Activated naive CD4-positive, alpha-beta T cell treated with Interleukin-2 at 50 U/mL for 16 hours (primary cell): ENCODE measurements at regions not wholly inside any gene's neighbourhood (a gene's known extent, or its start where the extent isn't known, plus 50 kb on each side); places are given as distances from the start of the nearest gene placed in this dataset.
A peak's percentile ranks its signal among the peaks of the same experiment; 100 is the strongest.
"Not testable (repeated sequence)": the region's sequence is repeated elsewhere in the genome, so short reads cannot be mapped to it uniquely, and the experiment has no call there.

Experiments used
- DNase-seq: peaks from one replicate; pipeline ENCODE4 v3.0.0-alpha.2; 2020

DNA sequence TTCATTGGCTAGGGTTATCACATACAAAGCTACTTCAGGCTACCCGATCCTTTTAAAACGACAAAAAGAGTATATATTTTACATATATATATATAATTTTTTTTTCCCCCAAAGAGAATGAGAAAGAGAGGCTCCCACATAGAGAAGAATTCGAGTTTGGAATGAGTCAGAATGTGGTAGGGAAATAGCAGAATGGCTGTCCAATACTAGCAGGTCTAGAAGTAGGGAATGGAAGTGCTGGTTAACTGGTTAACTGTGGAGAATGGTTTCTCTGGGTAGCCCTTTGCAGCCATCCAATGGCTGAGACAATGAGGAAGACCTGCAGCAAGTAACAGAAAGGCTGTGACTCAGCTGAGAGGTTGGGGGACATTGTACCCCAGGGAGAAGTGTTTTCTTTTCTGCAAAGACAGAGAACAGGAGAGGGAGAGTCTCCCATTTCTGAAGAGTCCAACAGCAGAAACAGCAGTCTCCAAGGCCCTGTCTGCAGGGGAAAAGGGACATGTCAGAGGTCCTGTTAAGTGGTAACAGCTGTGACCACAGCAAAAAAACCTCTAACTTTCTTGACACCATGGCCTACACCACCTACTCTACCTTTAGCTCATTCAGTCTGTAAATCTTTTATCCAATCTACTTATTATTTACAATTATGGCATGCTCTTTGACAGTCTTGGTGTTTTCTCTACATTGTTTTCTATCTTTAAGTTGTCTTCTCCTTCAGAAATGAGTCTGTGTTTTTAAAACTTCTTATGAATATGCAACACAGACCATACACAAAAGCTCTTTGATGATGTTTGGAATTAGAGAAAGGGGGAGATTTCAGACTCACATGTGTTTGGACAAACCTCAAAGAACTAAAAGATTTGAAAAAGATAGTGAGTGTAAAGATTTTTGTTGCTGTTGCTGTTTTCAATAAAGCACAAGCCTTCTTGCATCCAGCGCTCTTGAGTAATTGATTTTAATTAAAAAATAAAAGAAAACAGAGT, 116.1 kb upstream of the SLC7A14 start:
- DNase-seq, result no peak

DNA sequence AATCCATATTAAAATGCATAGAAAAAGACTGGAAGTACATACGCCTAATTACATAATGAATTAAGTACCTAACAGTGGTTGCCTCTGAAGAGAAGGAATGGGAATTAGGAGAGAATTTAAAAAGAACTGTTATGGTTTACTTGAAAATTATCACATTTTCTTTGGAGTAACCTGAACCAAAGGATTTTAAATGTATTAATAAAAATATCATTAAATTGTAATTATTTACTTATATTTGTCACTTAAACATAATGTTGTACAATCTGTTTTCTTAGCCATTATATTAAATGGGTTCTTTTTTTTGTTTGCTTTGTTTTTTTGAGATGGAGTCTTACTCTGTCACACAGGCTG, 114.2 kb upstream of the SLC7A14 start:
- DNase-seq, result no peak

DNA sequence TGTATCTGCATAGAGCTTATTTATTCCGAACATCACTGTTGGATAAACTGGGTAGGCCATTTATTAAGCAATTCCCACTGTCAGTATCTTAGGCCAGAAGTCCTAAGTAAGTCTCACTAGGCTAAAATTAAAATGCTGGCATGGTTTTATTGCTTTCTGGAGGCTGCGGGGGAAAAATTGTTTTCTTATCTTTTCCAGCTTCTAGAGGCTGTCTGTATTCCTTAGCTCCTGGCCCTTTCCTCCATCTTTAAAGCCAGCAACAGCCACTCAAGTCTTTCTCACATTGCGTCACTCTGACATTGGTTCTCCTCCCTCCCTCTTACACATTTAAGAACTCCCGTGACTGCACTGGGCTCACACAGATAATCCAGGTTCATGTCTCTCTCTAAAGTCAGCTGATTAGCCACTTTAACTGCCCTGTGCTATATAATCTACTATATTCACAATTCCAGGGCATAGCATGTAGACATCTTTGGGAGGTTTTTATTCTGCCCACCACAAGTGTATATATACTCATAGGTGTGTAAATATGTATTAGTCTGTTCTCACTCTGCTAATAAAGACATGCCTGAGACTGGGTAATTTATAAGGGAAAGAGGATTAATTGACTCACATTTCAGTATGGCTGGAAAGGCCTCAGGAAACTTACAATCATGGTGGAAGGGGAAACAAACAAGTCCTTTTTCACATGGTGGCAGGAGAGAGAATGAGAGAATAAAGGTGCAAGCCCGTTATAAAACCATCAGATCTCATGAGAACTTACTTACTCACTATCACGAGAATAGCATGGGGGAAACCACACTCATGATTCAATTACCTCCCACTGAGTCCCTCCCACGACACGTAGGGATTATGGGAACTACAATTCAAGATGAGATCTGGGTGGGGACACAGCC, 113.5 kb upstream of the SLC7A14 start:
- no peak for DNase-seq

DNA sequence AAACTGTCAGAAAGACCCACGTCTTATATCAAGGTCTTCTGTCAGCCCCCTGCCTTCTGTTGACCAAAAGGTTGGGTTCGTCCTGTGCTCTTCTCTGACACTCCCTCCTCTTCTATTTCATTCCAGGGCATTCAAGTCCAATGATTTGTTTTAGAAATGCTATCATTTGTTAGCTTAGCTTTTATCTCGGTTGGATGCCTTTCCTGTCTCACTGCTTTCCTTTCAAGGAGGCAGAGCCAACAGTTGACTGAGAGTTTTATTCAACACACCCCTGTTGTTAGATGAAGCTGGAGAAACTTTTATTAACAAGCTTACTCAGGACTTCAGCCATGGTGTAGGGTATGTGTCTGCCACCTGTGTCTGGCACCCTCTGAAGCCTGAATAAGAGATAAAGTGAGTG, 112.0 kb upstream of the SLC7A14 start:
- DNase-seq, result no peak

DNA sequence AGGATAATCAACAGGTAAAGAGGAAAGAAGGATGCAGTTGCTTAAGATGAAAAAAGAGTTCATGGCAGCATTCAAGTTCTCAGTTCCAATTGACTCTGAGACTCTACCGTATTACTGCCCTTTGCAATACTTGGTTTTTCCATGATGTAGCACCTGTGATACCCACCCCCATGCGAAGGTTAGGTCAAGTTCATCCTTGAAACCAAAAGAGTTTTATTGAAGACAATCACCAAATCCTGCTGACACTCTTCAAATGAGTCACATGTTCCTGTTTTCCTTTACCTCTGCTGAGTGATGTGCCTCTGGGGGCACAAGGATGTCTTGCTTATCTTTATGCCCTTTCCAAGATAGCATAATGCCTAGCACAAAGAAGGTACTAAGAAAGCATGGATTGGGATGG, 111.3 kb upstream of the SLC7A14 start:
- DNase-seq, result no peak

DNA sequence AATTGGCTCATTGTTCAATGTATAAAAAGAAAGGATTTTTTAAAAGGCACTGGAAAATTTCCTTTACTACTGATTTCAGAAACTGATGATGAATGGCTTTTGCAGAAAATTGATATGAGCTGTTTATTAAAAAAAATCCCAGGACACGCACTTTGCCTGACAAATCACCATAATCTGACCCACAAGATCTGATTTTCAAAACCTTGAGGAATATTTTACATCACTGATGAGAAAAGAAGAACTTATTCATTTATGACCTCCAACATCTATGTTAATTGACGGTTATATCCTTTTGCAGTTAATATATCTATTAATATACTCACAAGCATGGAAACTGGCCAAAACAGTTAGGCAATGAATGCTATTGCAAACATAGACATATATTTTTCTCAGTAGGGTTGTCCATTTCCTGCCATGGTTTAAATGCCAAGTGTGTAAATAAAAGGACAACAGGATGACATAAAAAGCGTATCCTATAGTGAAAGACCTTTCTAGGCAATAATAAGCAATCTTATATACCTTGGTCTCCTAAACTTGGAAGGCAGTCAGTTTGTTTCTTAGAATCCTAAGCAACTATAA, 109.7 kb upstream of the SLC7A14 start:
- DNase-seq, result no peak

DNA sequence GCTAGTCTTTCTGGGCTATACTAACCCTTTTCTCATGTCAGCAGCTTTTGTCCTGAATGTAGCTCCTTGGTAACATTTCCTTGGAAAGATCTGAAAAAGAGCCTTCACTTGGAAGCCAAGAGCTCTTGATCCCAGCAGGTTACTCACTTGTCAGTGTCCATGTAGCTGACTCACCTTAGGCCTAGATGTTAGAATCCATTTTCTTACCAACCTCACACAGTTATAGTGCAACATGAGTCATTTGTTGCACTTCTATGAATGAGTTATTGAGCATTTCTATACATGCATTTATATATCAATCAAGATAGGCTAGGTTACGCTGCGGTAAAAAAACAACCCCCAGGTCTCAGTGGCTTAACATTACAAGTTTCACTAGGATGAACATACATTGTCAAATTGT, 106.8 kb upstream of the SLC7A14 start:
- no peak for DNase-seq

DNA sequence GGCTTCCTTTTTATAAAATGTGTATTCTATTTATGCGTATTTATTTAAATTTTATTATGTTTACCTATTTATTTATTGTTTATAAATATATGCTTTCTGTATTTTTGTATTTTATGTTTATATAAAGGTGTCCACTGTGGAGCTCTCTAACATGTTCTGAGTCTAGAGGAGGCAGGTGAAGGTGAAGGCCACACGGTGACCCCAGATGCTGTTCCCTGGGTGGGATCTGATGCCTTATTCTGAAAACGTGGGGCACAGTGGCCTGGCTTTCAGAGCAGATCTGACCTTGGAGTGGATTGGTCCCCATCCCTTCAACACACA, 104.7 kb upstream of the SLC7A14 start:
- DNase-seq, result no peak

DNA sequence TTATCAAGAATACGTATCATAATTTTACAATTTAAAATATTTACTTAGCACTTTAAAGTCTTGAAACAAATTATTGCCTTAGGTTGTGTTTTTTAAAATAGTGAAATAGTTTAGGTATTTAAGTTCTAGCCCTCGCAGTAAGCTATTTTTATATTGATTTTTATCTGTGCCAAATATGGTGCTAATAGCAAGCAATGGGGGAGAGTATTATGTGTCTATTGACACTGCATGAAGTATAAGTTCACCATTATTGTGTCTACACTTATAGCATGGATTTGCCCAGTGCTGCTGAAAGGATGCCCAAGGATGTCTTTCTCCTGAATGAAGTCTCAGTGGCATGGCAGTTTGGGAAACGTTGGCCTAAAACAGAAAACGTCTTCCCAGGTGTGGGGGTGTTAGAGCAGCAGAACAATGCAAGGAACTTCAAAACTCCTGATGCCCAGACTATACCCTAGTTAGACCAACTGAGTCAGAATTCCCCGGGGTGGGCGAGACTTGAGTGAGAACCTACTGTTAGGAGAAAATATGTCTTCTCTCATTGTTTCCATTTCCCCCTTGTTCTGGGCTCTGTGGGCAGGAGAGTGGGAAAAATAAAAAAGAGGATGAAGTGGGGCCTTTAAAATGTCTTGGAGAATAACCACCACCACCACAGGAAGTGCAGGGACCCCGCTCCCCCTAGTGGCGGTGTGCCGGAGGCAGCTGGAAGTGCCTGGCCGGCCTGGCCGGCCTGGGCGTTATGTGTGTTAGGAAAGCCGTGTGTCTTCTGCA, 104.2 kb upstream of the SLC7A14 start:
- DNase-seq, result peak; percentile 24

DNA sequence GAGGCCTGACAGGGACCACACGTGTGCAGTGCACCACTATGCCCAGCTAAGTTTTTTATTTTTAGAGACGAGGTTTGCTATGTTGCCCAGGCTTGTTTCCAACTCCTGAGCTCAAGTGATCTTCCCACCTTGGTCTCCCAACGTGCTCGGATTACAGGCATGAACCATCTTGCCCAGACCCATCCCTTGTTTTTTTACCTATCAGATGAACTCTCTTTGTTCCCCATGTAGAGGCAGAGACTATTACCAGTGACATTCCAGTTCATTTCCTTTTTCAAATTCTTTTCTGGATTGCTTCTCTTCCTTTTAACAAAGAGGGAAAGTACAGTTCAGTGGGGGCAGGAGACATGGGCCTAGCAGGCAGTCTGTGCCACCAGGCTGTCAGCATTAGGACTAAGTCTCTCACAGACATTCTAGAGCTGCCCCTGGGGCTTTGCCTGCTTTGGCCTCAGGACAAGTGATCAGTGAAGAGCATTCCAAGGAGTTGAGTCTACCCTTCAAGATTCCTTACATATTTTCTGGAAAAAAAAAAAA, 103.5 kb upstream of the SLC7A14 start:
- DNase-seq, result no peak

DNA sequence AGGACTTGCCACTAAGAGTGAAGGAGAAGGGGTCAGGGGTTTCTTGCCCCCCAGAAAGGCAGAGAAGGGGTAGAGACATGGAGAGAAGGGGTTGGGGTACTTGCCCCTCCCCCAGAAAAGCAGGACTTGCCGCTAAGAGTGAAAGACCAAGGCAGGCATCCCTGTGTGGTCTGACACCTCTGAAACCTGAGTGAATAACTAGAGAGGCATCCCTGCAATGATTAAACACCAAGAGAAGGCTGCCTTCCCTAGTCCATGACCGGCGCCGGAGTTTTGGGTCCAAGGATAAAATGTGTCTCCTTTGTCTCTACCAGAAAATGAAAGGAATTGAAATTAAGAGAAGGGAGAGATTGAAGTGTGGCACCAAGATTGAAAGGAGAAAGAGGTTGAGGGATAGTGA, 102.3 kb upstream of the SLC7A14 start:
- not testable (repeated sequence) for DNase-seq

DNA sequence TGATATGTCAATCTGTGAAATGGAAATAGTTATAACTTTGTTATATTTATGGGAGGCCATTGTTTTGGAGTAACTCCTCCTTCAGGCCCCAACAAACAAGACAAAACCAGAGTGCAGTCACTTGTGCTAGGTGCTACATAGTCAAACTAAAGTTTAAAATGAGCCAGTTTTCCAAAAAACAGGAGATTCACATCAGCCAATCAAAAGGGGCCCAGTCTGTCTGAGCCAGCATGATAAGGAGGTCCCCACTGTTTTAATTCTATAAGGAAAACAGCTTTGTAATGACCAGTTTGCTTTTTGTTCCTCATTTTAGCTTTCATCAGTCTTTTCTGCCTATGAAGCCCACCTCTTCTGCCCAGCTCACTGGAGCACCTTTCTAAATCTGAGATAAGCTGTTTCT, 94.7 kb upstream of the SLC7A14 start:
- DNase-seq, result no peak

DNA sequence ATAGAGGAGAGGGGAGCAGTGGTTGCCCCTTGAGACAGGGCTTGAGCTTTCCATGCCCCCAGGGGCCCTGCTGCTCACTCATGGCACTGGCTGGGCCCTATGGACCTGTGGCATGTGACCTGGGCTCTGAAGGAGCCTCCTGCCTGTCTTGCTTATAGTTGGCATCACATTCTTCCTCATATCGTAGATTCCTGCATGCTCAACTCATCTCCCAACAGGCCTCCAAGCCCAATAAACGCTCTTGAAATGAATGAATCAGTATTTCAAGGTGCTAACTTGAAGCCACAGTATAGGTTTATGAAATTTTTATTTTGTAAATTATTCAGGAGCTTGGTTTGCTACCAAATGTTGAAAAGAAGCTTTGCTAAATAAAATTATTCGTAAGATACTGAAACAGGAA, 93.3 kb upstream of the SLC7A14 start:
- no peak for DNase-seq

DNA sequence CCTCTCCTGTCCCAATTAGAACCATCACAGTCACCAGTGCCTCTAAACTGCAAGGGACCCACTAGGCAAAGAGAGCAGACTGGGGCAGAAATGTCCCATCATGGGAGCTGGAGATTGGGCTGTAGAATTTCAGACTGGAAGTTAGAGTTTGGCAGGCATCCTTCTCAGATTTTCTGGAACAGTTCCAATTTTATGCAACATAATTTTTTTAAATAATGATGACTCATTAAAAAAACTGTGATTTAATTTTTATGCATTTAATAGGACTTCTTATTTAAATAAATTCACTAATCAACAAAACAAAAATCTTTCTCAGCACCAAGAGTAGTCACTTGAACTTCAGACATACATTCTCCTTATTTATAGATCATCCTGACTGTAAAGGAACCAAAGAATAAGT, 84.6 kb upstream of the SLC7A14 start:
- no peak for DNase-seq

DNA sequence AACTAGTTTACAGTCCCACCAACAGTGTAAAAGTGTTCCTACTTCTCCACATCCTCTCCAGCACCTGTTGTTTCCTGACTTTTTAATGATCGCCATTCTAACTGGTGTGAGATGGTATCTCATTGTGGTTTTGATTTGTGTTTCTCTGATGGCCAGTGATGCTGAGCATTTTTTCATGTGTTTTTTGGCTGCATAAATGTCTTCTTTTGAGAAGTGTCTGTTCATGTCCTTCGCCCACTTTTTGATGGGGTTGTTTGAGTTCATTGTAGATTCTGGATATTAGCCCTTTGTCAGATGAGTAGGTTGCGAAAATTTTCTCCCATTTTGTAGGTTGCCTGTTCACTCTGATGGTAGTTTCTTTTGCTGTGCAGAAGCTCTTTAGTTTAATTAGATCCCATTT, 77.1 kb upstream of the SLC7A14 start:
- DNase-seq, result not testable (repeated sequence)

DNA sequence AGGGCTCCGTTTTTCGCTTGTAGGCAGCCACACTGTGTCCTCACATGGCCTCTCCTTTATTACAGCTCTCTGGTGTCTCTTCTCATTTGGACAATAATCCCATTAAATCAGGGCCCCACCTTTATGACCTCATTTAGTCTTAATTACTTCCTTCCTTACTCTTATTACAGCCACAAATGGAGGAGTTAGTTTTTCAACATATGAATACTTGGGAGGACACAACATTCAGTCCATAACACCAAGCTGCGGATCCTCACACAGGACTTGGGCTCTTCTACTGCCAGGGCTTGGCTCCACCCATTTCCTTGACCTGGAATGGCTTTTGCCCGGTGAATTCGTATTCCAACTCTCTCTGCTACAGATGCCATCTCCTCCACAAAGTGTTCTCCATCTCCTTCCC, 74.3 kb upstream of the SLC7A14 start:
- no peak for DNase-seq

DNA sequence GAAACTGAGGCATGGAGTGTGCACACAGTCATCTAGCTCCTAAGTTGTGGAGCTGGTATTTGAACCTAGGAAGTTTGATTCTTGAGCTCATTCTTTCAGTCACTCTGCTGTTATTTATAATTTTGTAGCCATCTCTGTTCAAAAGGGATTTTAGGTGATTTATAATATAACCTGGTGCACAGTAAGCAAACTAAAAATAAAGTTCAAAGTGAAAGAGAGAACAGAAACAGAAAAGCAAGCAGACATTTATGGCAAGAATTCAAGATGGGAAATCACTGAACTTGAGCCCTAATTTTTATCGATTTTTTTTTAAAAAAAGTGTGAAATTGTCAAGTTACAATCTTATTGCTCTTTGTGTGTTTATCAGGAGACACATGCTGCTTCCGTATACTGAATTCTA, 71.4 kb upstream of the SLC7A14 start:
- DNase-seq, result no peak

DNA sequence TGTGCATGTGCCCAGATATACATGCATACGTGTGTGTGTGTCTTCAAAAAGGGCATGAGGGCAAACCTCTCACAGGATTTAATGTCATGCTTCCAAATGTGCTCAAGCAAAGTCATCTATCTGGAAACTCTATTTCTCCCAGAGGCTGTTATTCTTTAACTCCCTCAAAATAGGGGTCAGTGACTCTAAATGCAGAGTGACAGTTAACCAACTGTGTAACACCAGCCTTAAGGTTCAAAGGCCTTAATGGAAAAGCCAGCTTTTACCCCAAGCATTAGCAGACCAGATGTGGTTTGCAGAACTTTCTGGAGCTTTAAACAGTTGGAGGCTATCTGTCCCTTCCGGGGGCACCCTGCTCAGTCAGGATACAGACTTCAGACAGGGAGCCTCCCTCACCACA, 70.4 kb upstream of the SLC7A14 start:
- no peak for DNase-seq

DNA sequence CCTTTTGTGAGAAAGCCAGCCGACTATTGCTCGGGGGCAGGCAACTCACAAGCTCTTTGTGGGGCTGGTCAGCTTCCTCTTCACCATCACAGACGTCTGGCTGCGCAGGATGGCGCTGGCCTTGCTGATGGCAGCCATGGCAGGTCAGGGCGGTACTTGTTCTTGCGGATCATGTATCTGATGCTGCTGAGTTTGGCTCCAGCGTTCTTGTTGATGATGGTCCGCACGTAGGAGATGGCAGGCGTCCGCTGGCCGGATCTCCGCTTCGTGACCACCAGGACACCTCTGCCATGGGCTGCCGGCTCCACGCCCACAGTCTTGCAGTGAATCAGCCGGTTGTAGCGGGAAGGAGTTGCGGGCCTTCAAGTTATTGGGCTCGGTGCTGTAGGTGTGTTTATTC, 67.9 kb upstream of the SLC7A14 start:
- DNase-seq, result no peak

DNA sequence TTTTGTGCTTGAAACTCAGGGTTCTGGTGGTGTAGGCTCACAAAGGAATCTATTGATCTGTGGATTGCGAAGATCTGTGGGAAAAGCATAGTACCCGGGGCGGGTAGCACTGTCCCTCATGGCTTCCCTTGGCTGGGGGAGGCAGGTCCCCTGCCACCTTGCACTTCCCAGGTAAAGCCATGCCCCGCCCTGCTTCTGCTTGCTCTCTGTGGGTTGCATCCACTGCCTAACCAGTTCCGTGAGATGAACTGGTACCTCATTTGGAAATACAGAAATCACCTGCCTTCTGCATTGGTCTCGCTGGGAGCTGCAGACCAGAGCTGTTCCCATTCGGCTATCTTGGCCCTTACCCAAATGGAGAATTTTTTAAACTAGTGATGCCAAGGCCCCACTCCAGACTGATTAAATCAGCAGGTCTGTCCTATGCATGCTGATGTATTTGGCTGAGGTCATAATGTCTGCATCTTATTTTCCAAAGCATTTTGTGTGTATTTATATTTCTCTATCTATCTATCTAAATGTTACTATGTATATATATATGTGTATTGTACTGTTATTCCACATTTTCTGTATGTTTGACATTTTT, 65.5 kb upstream of the SLC7A14 start:
- no peak for DNase-seq

DNA sequence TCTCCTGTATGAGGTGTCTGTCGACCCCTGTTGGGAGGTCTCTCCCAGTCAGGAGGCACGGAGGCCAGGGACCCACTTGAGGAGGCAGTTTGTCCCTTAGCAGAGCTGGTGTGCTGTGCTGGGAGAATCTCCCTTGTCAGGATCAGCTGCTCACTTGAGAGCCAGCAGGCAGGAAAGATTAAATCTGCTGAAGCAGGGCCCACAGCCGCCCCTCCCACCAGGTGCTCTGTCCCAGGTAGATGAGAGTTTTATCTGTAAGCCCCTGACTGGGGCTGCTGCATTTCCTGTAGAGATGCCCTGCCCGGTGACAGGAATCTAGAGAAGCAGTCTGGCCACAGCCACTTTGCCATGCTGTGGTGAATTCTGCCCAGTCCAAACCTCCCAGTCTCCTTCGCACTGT, 64.7 kb upstream of the SLC7A14 start:
- DNase-seq, result not testable (repeated sequence)

DNA sequence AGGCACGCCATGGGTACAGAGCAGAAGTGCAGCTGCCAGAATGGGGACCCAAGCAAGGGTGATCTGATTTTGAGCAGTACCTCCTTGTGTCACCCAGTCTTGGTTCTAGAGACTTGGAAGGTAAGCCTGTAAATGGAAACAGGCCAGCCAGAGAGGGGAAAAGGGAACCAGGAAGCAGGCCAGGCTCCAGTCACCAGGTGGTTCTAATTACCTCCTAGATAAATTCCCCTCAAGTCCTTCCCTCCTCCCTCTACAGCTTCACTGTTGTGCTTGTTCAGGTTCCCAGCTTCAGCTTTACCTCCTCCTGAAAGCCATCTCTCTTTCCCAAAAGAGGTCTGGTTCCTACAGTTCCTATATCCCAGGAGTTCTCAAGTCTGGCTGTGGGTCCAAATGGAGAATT, 58.8 kb upstream of the SLC7A14 start:
- no peak for DNase-seq
